Uterus (tissue), 2 donors: ENCODE measurements at regions not wholly inside any gene's neighbourhood (a gene's known extent, or its start where the extent isn't known, plus 50 kb on each side); places are given as distances from the start of the nearest gene placed in this dataset.

Experiments
- CTCF ChIP-seq, 4 experiments: fragments of 200-600 bp in 2 of 4; fragments of 450-650 bp in 2 of 4; sonication (generic) in 2 of 4; IDR thresholded peaks; one replicate each; pipeline ENCODE4 v1.5.1; 2016 to 2019; ENCODE audit warnings: antibody characterized with exemption in 4 of 4, mild to moderate bottlenecking in 2 of 4, moderate library complexity in 1 of 4
- POLR2A ChIP-seq, 2 donors: fragments of 450-650 bp; IDR thresholded peaks; one replicate each; pipeline ENCODE4 v1.6.1; 2016; ENCODE audit warnings: antibody characterized with exemption in 2 of 2, mild to moderate bottlenecking in 1 of 2, moderate library complexity in 1 of 2

GRCh38 chr1:29631361-29631760 is 395.0 kb downstream of the PTPRU start:
- TF ChIP-seq CTCF (IDR thresholded peaks at IDR 0.05): no peak
- TF ChIP-seq POLR2A (IDR thresholded peaks at IDR 0.05): no peak
